Natural killer cell (primary cell): ENCODE measurements at regions not wholly inside any gene's neighbourhood (a gene's known extent, or its start where the extent isn't known, plus 50 kb on each side); places are given as distances from the start of the nearest gene placed in this dataset.

ENCODE experiments used
- ATAC-seq, 3 donors: fragments of 150-1000 bp in 2 of 3; fragments of 200-7000 bp in 1 of 3; cut with Tn5 transposase; 1 replicate in 1 of 3; 2 replicates in 2 of 3; pipeline ENCODE4 v1.10.0; 2021; ENCODE audit warnings: mild to moderate bottlenecking in 2 of 3, moderate library complexity in 2 of 3
- DNase-seq, 2 donors: peaks; one replicate each; pipeline versions ENCODE4 v3.0.0 to v3.0.0-alpha.2; 2013 to 2021; ENCODE audit warnings: mixed read lengths in 1 of 2
- H3K27ac ChIP-seq: one replicate; pipeline ENCODE4 v1.5.1; 2013; ENCODE audit warnings: mild to moderate bottlenecking, low read length
- H3K27me3 ChIP-seq: one replicate; pipeline ENCODE4 v1.6.1; 2013; ENCODE audit warnings: low read length; ENCODE audit not compliant: control insufficient read depth, insufficient read depth
- H3K36me3 ChIP-seq: one replicate; pipeline ENCODE4 v1.6.1; 2013; ENCODE audit warnings: low read length; ENCODE audit not compliant: control insufficient read depth, insufficient read depth
- H3K4me1 ChIP-seq: one replicate; pipeline ENCODE4 v1.6.1; 2013; ENCODE audit warnings: low read length; ENCODE audit not compliant: control insufficient read depth, insufficient read depth
- H3K4me3 ChIP-seq: one replicate; pipeline ENCODE4 v1.5.1; 2013; ENCODE audit warnings: low read length
- H3K9me3 ChIP-seq: one replicate; pipeline ENCODE4 v1.6.1; 2013; ENCODE audit warnings: low read length; ENCODE audit not compliant: control insufficient read depth, insufficient read depth
- H3K27ac Mint-ChIP-seq, 2 donors: one replicate each; pipeline ENCODE4 v1.8.0; 2022; ENCODE audit warnings: mild to moderate bottlenecking in 2 of 2, mixed read lengths in 2 of 2, moderate library complexity in 1 of 2
- H3K27me3 Mint-ChIP-seq, 2 donors: one replicate each; pipeline ENCODE4 v1.8.0; 2022; ENCODE audit warnings: low read depth in 2 of 2, mixed read lengths in 2 of 2
- H3K36me3 Mint-ChIP-seq: one replicate; pipeline ENCODE4 v1.8.0; 2022; ENCODE audit warnings: mixed read lengths
- H3K4me1 Mint-ChIP-seq, 2 donors: one replicate each; pipeline ENCODE4 v1.8.0; 2022; ENCODE audit warnings: mixed read lengths in 2 of 2
- H3K4me3 Mint-ChIP-seq: one replicate; pipeline ENCODE4 v1.8.0; 2022; ENCODE audit warnings: mild to moderate bottlenecking, moderate library complexity, mixed read lengths
- H3K9me3 Mint-ChIP-seq, 2 donors: one replicate each; pipeline ENCODE4 v1.8.0; 2022; ENCODE audit warnings: mixed read lengths in 2 of 2
- WGBS: methylation state at CpG from one replicate; pipeline ENCODE4 v1.1.7; 2013; ENCODE audit warnings: missing lambda C conversion rate; ENCODE audit not compliant: insufficient coverage; 5-methylcytosine and 5-hydroxymethylcytosine counted together
- intact Hi-C: fragments of 100-400 bp; cut with micrococcal nuclease; formaldehyde crosslinking; loops from one replicate; pipeline ENCODE4 v1.14.2; 2022
- TF ChIP-seq, protein P1 (sequence below): fragments of 200-600 bp; IDR thresholded peaks from one replicate; pipeline ENCODE4 v1.8.0; 2022; ENCODE audit warnings: antibody characterized with exemption

DNA sequence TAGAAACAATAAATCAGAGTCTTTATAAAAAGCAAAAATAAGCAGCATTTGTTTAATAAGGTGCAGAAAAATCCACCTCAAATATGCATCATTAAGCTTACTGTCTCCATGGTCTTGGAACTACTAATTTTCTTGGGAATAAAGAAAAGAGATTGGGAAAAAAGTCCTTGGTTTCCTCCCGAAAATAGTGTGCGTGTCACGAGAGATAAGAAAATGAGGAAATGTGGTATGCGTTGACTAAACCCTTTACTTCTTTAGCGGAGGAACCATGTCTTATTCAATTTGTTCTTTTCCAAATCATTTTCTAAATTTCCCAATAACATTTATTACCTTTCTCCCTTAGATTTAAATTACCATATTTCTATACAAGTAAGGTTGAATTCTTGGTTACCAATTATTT lies 54.1 kb upstream of the HBS1L start:
- Mint-ChIP-seq H3K4me3 (no peak overlapping the region), H3K27me3 (peaks cover 3 to 13% of the 10 kb centered on the region in 2 donors), H3K36me3 (no peaks in the 10 kb centered on the region), H3K9me3 (no peaks in the 10 kb centered on the region), H3K4me1 (peaks cover 0 to 4% of the 10 kb centered on the region in 2 donors), H3K27ac (no peak overlapping the region)
- no peak overlapping the region for H3K27ac ChIP-seq
- intact Hi-C loops = no loop called here
- H3K27me3 ChIP-seq = no peaks in the 10 kb centered on the region
- DNase-seq (no peak), ATAC-seq (no peak)
- H3K9me3 ChIP-seq = no peaks in the 10 kb centered on the region
- WGBS = 88% methylated on average over 5 of the region's 5 CpGs
- no peaks in the 10 kb centered on the region for H3K36me3 ChIP-seq
- TF ChIP-seq, protein P1, sequence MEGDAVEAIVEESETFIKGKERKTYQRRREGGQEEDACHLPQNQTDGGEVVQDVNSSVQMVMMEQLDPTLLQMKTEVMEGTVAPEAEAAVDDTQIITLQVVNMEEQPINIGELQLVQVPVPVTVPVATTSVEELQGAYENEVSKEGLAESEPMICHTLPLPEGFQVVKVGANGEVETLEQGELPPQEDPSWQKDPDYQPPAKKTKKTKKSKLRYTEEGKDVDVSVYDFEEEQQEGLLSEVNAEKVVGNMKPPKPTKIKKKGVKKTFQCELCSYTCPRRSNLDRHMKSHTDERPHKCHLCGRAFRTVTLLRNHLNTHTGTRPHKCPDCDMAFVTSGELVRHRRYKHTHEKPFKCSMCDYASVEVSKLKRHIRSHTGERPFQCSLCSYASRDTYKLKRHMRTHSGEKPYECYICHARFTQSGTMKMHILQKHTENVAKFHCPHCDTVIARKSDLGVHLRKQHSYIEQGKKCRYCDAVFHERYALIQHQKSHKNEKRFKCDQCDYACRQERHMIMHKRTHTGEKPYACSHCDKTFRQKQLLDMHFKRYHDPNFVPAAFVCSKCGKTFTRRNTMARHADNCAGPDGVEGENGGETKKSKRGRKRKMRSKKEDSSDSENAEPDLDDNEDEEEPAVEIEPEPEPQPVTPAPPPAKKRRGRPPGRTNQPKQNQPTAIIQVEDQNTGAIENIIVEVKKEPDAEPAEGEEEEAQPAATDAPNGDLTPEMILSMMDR = no peak
- H3K4me1 ChIP-seq = peaks cover under 1% of the 10 kb centered on the region
- no peak overlapping the region for H3K4me3 ChIP-seq

DNA sequence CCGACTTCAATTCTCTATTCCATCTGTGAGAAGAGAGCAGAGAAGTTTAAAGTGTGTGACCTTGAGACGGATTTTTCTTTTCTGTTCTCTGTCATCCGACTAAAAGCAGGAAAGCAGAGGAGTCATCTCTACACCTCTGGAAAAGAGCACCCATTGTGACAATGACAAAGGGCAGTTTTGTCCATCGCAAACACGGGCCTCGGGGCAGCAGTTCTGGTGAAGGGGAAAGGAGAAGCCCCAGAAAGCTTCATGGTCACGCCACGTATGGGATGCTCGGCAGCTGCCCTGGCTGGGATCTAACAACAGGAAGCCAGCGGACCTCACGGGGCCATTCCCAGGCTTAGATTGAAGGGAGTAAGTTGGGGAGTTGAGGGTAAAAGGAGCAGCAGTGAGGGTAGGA lies 52.0 kb upstream of the HBS1L start:
- Mint-ChIP-seq H3K9me3 (no peaks in the 10 kb centered on the region), H3K27ac (no peak overlapping the region), H3K4me3 (no peak overlapping the region), H3K4me1 (peaks cover 0 to 4% of the 10 kb centered on the region in 2 donors), H3K36me3 (no peaks in the 10 kb centered on the region), H3K27me3 (peaks cover 2 to 5% of the 10 kb centered on the region in 2 donors)
- Histone ChIP-seq H3K4me1 (peaks cover 8% of the 10 kb centered on the region), H3K9me3 (no peaks in the 10 kb centered on the region), H3K27ac (no peak overlapping the region), H3K36me3 (no peaks in the 10 kb centered on the region), H3K27me3 (no peaks in the 10 kb centered on the region), H3K4me3 (no peak overlapping the region)
- TF ChIP-seq, protein P1 = no peak
- ATAC-seq = no peak
- no peak for DNase-seq
- WGBS = 89% methylated on average over 11 of the region's 11 CpGs
- intact Hi-C loops = no loop called here

DNA sequence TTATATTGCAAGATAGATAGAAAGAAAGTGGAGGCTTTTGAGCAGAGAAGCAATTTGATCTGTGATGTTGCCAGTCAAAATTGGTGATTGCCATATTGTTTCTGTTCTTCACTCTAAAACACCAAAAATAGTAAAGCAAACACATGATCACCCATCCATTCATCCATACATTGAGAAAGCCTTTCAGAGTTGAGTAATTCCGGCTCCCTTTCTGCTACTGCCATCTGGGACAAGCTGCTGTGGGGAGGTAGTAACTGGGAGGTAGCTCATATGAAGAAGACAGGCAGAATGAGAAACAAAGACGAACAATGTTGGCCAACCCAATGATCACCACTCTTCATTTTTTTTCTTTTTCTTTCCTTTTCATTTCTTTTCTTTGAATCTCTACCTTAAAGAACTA lies 51.1 kb upstream of the HBS1L start:
- Mint-ChIP-seq H3K27me3 (peaks cover 3 to 5% of the 10 kb centered on the region in 2 donors), H3K36me3 (no peaks in the 10 kb centered on the region), H3K9me3 (no peaks in the 10 kb centered on the region), H3K27ac (no peak overlapping the region), H3K4me3 (no peak overlapping the region), H3K4me1 (peaks cover 0 to 4% of the 10 kb centered on the region in 2 donors)
- WGBS = no CpG with 5 or more reads among the region's 2 CpGs
- Histone ChIP-seq H3K4me3 (no peak overlapping the region), H3K36me3 (no peaks in the 10 kb centered on the region), H3K27me3 (no peaks in the 10 kb centered on the region), H3K9me3 (no peaks in the 10 kb centered on the region), H3K27ac (no peak overlapping the region), H3K4me1 (peaks cover 8% of the 10 kb centered on the region)
- intact Hi-C loops = no loop called here
- no peak for ATAC-seq
- TF ChIP-seq, protein P1 = no peak
- no peak for DNase-seq

DNA sequence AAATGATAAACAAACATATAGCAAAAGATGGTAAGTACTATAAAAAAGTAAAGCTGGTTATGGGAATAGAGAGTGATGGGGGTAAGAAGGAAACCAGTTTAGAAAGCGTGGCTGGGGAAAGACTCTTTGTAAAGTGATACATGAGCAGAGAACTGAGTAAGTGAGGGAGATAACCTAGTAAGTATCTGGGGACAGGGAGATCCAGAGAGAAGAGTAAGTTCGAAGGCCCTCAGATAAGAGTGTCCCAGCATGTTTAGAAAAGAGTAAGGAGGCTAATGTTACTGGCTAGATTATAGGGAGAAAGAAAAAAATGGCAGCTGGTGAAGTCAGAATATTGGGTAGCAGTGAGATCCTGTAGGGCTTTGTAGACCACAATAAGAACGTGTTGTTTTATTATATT lies 50.7 kb upstream of the HBS1L start:
- DNase-seq (no peak), ATAC-seq (no peak)
- peaks cover 8% of the 10 kb centered on the region for H3K4me1 ChIP-seq
- no peaks in the 10 kb centered on the region for H3K27me3 ChIP-seq
- 95% methylated on average over 3 of the region's 3 CpGs for WGBS
- Mint-ChIP-seq H3K4me1 (peaks cover 0 to 4% of the 10 kb centered on the region in 2 donors), H3K9me3 (no peaks in the 10 kb centered on the region), H3K4me3 (no peak overlapping the region), H3K36me3 (no peaks in the 10 kb centered on the region), H3K27ac (no peak overlapping the region), H3K27me3 (peaks cover 3 to 5% of the 10 kb centered on the region in 2 donors)
- H3K4me3 ChIP-seq = no peak overlapping the region
- no peaks in the 10 kb centered on the region for H3K36me3 ChIP-seq
- H3K9me3 ChIP-seq = no peaks in the 10 kb centered on the region
- TF ChIP-seq, protein P1 = no peak
- intact Hi-C loops = no loop called here
- H3K27ac ChIP-seq = no peak overlapping the region
